Endothelial cell of umbilical vein (primary cell): ENCODE measurements at regions not wholly inside any gene's neighbourhood (a gene's known extent, or its start where the extent isn't known, plus 50 kb on each side); places are given as distances from the start of the nearest gene placed in this dataset.

Experiments
- BruUV-seq: library from RNA; stranded (reverse); fragments of 400-500 nt; replicated peaks from 2 replicates; lab custom pipeline; 2021; lab: Mats Ljungman, UMichigan
- CTCF ChIA-PET: fragments of 300-600, 350-600 bp; sonication (Branson Sonifier 250); formaldehyde crosslinking; loops from one replicate; lab custom pipeline; 2021; ENCODE audit warnings: antibody characterized with exemption, inconsistent platforms; lab: Charles Lee
- POLR2A ChIA-PET: fragments of 300-600, 350-600 bp; sonication (Branson Sonifier 250); formaldehyde crosslinking; loops from one replicate; lab custom pipeline; 2021; ENCODE audit warnings: antibody characterized with exemption, inconsistent platforms; lab: Charles Lee
- DNase-seq: peaks from one replicate; pipeline ENCODE4 v3.0.0-alpha.2; 2011; ENCODE audit warnings: low read depth, low spot score
- FAIRE-seq: peaks from 2 replicates; lab custom pipeline; 2011; peaks lifted over from hg19 to GRCh38; lab: Jason Lieb, UNC
- H2AFZ ChIP-seq: 2 replicates; pipeline ENCODE4 v1.6.0; 2012; ENCODE audit warnings: low read depth, low read length, control low read depth, inconsistent platforms
- H3K27ac ChIP-seq: 2 replicates; pipeline ENCODE4 v1.5.1; 2011; ENCODE audit warnings: low read depth, mild to moderate bottlenecking, control low read depth, low read length, moderate library complexity; ENCODE audit not compliant: insufficient read depth
- H3K27me3 ChIP-seq, 2 experiments: 2 replicates each; pipeline versions ENCODE4 v1.6.0 to v1.6.1; 2011; ENCODE audit warnings: low read length in 2 of 2, mixed read lengths in 1 of 2; ENCODE audit not compliant: control insufficient read depth in 2 of 2, insufficient read depth in 2 of 2
- H3K36me3 ChIP-seq, 2 experiments: 2 replicates in 1 of 2; 3 replicates in 1 of 2; pipeline ENCODE4 v1.5.1; 2011; ENCODE audit warnings: low read length in 2 of 2, mild to moderate bottlenecking in 1 of 2, moderate library complexity in 1 of 2; ENCODE audit not compliant: control insufficient read depth in 2 of 2, insufficient read depth in 2 of 2; ENCODE audit errors: extremely low read depth in 1 of 2
- H3K4me1 ChIP-seq: 3 replicates; pipeline ENCODE4 v1.5.1; 2011; ENCODE audit warnings: mild to moderate bottlenecking, low read length; ENCODE audit not compliant: control insufficient read depth, insufficient read depth; ENCODE audit errors: extremely low read depth
- H3K4me2 ChIP-seq: 2 replicates; pipeline ENCODE4 v1.6.1; 2011; ENCODE audit warnings: low read length, control low read depth, mixed read lengths; ENCODE audit not compliant: insufficient read depth
- H3K4me3 ChIP-seq, 3 experiments: fragments of 200-600 bp in 1 of 3; sonication (generic), shearing (Covaris generic) in 1 of 3; replicated peaks in 1 of 3; 2 replicates each; pipeline ENCODE4 v1.5.1; 2011 to 2016; ENCODE audit warnings: control low read depth in 3 of 3, low read length in 3 of 3, mild to moderate bottlenecking in 2 of 3, inconsistent platforms in 1 of 3, low read depth in 1 of 3, moderate library complexity in 1 of 3; ENCODE audit not compliant: insufficient read depth in 1 of 3
- H3K79me2 ChIP-seq: 2 replicates; pipeline ENCODE4 v1.6.0; 2012; ENCODE audit warnings: low read length, inconsistent platforms; ENCODE audit not compliant: control insufficient read depth, insufficient read depth
- H3K9ac ChIP-seq: replicated peaks from 2 replicates; pipeline ENCODE3; 2011; ENCODE audit warnings: low read length, control low read depth; ENCODE audit not compliant: insufficient read depth; ENCODE audit errors: extremely low read depth
- H3K9me1 ChIP-seq: replicated peaks from 3 replicates; pipeline ENCODE4 v1.6.0; 2011; ENCODE audit warnings: mild to moderate bottlenecking, low read length; ENCODE audit not compliant: control insufficient read depth, insufficient read depth; ENCODE audit errors: extremely low read depth
- H3K9me3 ChIP-seq: replicated peaks from 2 replicates; pipeline ENCODE4 v1.5.1; 2012; ENCODE audit warnings: low read length, inconsistent platforms; ENCODE audit not compliant: control insufficient read depth, insufficient read depth
- H4K20me1 ChIP-seq: replicated peaks from 2 replicates; pipeline ENCODE3; 2011; ENCODE audit warnings: mild to moderate bottlenecking, low read length; ENCODE audit not compliant: control insufficient read depth, insufficient read depth; ENCODE audit errors: extremely low read depth
- EZH2 ChIP-seq: IDR thresholded peaks from 2 replicates; pipeline ENCODE4 v1.6.1; 2012; ENCODE audit warnings: borderline replicate concordance, low read depth, mild to moderate bottlenecking, moderate library complexity, low read length, inconsistent platforms; ENCODE audit not compliant: severe bottlenecking
- FOS ChIP-seq: IDR thresholded peaks from 2 replicates; pipeline ENCODE4 v1.6.1; 2011; ENCODE audit warnings: mild to moderate bottlenecking, low read length, moderate library complexity, borderline replicate concordance; ENCODE audit not compliant: insufficient read depth
- GATA2 ChIP-seq: IDR thresholded peaks from 2 replicates; pipeline ENCODE4 v1.7.0; 2011; ENCODE audit warnings: low read depth, mild to moderate bottlenecking, moderate library complexity, mixed read lengths, low read length; ENCODE audit not compliant: insufficient read length, insufficient read depth
- JUN ChIP-seq: IDR thresholded peaks from 2 replicates; pipeline ENCODE4 v1.6.1; 2011; ENCODE audit warnings: borderline replicate concordance, low read depth; ENCODE audit not compliant: insufficient read length, insufficient read depth
- MYC ChIP-seq: IDR thresholded peaks from one replicate; pipeline ENCODE4 v1.6.1; 2011; ENCODE audit warnings: mild to moderate bottlenecking, low read depth, low read length
- POLR2A ChIP-seq: IDR thresholded peaks from 2 replicates; pipeline ENCODE4 v1.6.1; 2012; ENCODE audit warnings: low read depth, mild to moderate bottlenecking, control low read depth, low read length
- POLR2AphosphoS5 ChIP-seq: IDR thresholded peaks from 2 replicates; pipeline ENCODE4 v1.6.1; 2012; ENCODE audit warnings: low read depth, mild to moderate bottlenecking, control low read depth, low read length, moderate library complexity; ENCODE audit not compliant: insufficient read depth
- dilution Hi-C: fragments of 300-500 bp; cut with MboI; formaldehyde crosslinking; loops from one replicate; pipeline ENCODE4 v1.15.0; 2019; ENCODE audit warnings: low sequenced_read_pairs; ENCODE audit not compliant: extremely low pct_ligation_motif_present
- intact Hi-C: fragments of 100-400 bp; cut with micrococcal nuclease; formaldehyde crosslinking; loops from one replicate; pipeline ENCODE4 v1.10.0; 2022
- TF ChIP-seq, protein P1 (sequence below): IDR thresholded peaks from 2 replicates; pipeline ENCODE4 v1.6.1; 2011; ENCODE audit not compliant: insufficient read depth, insufficient read length
- TF ChIP-seq, protein P2 (sequence below), 2 donors: IDR thresholded peaks; 1 replicate in 1 of 2; 2 replicates in 1 of 2; pipeline ENCODE4 v1.5.1; 2011; ENCODE audit warnings: low read length in 2 of 2, mild to moderate bottlenecking in 2 of 2, moderate library complexity in 2 of 2, control low read depth in 1 of 2, inconsistent platforms in 1 of 2, low read depth in 1 of 2; ENCODE audit not compliant: insufficient read depth in 1 of 2; ENCODE audit errors: extremely low read depth in 1 of 2

GRCh38 chr7:109577265-109577664 is 1007.6 kb downstream of the DNAJB9 start:
- Histone ChIP-seq H3K9ac (no peak overlapping the region), H3K9me3 (no peaks in the 10 kb centered on the region), H3K4me3 (no peak overlapping the region), H3K4me1 (no peaks in the 10 kb centered on the region), H3K79me2 (no peaks in the 10 kb centered on the region), H2AFZ (no peak overlapping the region), H3K9me1 (no peaks in the 10 kb centered on the region), H4K20me1 (no peaks in the 10 kb centered on the region), H3K27me3 (no peaks in the 10 kb centered on the region), H3K27ac (no peak overlapping the region), H3K4me2 (no peak overlapping the region), H3K36me3 (no peaks in the 10 kb centered on the region)
- TF ChIP-seq, protein P1, sequence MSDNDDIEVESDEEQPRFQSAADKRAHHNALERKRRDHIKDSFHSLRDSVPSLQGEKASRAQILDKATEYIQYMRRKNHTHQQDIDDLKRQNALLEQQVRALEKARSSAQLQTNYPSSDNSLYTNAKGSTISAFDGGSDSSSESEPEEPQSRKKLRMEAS = no peak
- TF ChIP-seq POLR2A (no peak), EZH2 (no peak), GATA2 (no peak)
- dilution Hi-C loops (no loop called here), intact Hi-C loops (no loop called here)
- DNase-seq (no peak), FAIRE-seq (no peak)
- ChIA-PET POLR2A (no interaction called here), CTCF (no interaction called here)
- BruUV-seq = no TSS peak

DNA sequence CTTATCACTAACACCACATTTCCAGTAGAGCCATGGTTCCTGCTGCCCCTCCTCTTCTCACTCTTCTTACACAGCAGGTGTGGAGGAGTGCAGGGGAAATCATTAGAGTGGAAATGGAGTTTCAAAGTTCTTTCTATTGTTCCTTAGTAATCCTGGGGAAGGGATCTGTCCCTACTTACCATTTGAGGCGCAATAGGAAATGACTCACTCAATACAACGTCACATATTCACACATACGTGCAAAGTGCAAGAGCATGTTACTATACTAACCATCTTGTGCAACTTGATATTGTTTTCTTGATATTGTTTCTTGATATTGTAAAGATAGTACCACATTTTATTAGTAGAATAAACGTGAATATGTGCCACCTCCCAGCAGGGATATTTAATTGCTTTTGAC is 1010.2 kb downstream of the DNAJB9 start:
- TF ChIP-seq EZH2 = no peak
- TF ChIP-seq FOS = no peak
- TF ChIP-seq, protein P2, sequence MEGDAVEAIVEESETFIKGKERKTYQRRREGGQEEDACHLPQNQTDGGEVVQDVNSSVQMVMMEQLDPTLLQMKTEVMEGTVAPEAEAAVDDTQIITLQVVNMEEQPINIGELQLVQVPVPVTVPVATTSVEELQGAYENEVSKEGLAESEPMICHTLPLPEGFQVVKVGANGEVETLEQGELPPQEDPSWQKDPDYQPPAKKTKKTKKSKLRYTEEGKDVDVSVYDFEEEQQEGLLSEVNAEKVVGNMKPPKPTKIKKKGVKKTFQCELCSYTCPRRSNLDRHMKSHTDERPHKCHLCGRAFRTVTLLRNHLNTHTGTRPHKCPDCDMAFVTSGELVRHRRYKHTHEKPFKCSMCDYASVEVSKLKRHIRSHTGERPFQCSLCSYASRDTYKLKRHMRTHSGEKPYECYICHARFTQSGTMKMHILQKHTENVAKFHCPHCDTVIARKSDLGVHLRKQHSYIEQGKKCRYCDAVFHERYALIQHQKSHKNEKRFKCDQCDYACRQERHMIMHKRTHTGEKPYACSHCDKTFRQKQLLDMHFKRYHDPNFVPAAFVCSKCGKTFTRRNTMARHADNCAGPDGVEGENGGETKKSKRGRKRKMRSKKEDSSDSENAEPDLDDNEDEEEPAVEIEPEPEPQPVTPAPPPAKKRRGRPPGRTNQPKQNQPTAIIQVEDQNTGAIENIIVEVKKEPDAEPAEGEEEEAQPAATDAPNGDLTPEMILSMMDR (IDR thresholded peaks at IDR 0.05; ENCODE audit: extremely low read depth in 1 of 2, insufficient read depth in 1 of 2, low read depth in 1 of 2, low read length in 2 of 2) = no peak
- no peak for TF ChIP-seq MYC
- TF ChIP-seq POLR2AphosphoS5 = no peak
- no peak for TF ChIP-seq JUN
- no peak for TF ChIP-seq GATA2
- no peak for TF ChIP-seq POLR2A
- POLR2A ChIA-PET = no interaction called here
- CTCF ChIA-PET = no interaction called here
- H3K4me2 ChIP-seq = no peak overlapping the region
- H3K27me3 ChIP-seq = no peaks in the 10 kb centered on the region
- no peaks in the 10 kb centered on the region for H3K79me2 ChIP-seq
- H3K27ac ChIP-seq = no peak overlapping the region
- no peaks in the 10 kb centered on the region for H3K36me3 ChIP-seq
- no peak for FAIRE-seq
- no peaks in the 10 kb centered on the region for H3K9me3 ChIP-seq
- dilution Hi-C loops = no loop called here
- intact Hi-C loops = no loop called here
- no peaks in the 10 kb centered on the region for H3K4me1 ChIP-seq
- H3K9ac ChIP-seq = no peak overlapping the region
- H2AFZ ChIP-seq = no peak overlapping the region
- no TSS peak for BruUV-seq
- H3K4me3 ChIP-seq = no peak overlapping the region
- DNase-seq = no peak
- H4K20me1 ChIP-seq = no peaks in the 10 kb centered on the region
- H3K9me1 ChIP-seq = no peaks in the 10 kb centered on the region
